ELR (cell line): ENCODE measurements at regions not wholly inside any gene's neighbourhood (a gene's known extent, or its start where the extent isn't known, plus 50 kb on each side); places are given as distances from the start of the nearest gene placed in this dataset.
"Not testable (repeated sequence)": the region's sequence is repeated elsewhere in the genome, so short reads cannot be mapped to it uniquely, and the experiment has no call there.

Experiments used
- DNase-seq: peaks from one replicate; pipeline ENCODE4 v3.0.0-alpha.2; 2015; ENCODE audit warnings: low read depth

- DNase-seq, result peak; percentile 50
Measured at GRCh38 chr11:106152013-106152412, 74.6 kb downstream of the AASDHPPT start.

GRCh38 chr11:106152824-106153223, 75.4 kb downstream of the AASDHPPT start:
- DNase-seq, result peak; percentile 63

GRCh38 chr11:106156290-106156937, 79.0 kb downstream of the AASDHPPT start:
- DNase-seq, result peak; percentile 65

- DNase-seq, result no peak
Measured at GRCh38 chr11:106158406-106158805, 80.9 kb downstream of the AASDHPPT start.

- DNase-seq, result peak; percentile 13
Measured at GRCh38 chr11:106159836-106160235, 82.4 kb downstream of the AASDHPPT start.

- peak; percentile 24 for DNase-seq
Measured at GRCh38 chr11:106160494-106160893, 83.0 kb downstream of the AASDHPPT start.

- no peak for DNase-seq
Measured at GRCh38 chr11:106161775-106162634, 84.5 kb downstream of the AASDHPPT start.

- DNase-seq, result no peak
Measured at GRCh38 chr11:106167085-106167484, 89.6 kb downstream of the AASDHPPT start.

GRCh38 chr11:106172386-106172991, 95.0 kb downstream of the AASDHPPT start:
- no peak for DNase-seq

- no peak for DNase-seq
Measured at GRCh38 chr11:106173291-106173690, 95.8 kb downstream of the AASDHPPT start.

- not testable (repeated sequence) for DNase-seq
Measured at GRCh38 chr11:106174003-106174402, 96.5 kb downstream of the AASDHPPT start.

- no peak for DNase-seq
Measured at GRCh38 chr11:106176817-106177216, 99.4 kb downstream of the AASDHPPT start.

GRCh38 chr11:106177311-106177710, 99.8 kb downstream of the AASDHPPT start:
- no peak for DNase-seq

GRCh38 chr11:106178361-106178760, 100.9 kb downstream of the AASDHPPT start:
- peak; percentile 49 for DNase-seq

- DNase-seq, result no peak
Measured at GRCh38 chr11:106179048-106179447, 101.6 kb downstream of the AASDHPPT start.

- no peak for DNase-seq
Measured at GRCh38 chr11:106186630-106187029, 109.2 kb downstream of the AASDHPPT start.

GRCh38 chr11:106187860-106188456, 110.5 kb downstream of the AASDHPPT start:
- DNase-seq, result peak; percentile 27

- DNase-seq, result no peak
Measured at GRCh38 chr11:106193956-106194355, 116.5 kb downstream of the AASDHPPT start.

- no peak for DNase-seq
Measured at GRCh38 chr11:106197438-106197837, 120.0 kb downstream of the AASDHPPT start.

- DNase-seq, result no peak
Measured at GRCh38 chr11:106202935-106203620, 125.6 kb downstream of the AASDHPPT start.

GRCh38 chr11:106208760-106209159, 131.3 kb downstream of the AASDHPPT start:
- no peak for DNase-seq

GRCh38 chr11:106212081-106212480, 134.6 kb downstream of the AASDHPPT start:
- no peak for DNase-seq
